Heart left ventricle (tissue), 16 donors: ENCODE measurements at regions not wholly inside any gene's neighbourhood (a gene's known extent, or its start where the extent isn't known, plus 50 kb on each side); places are given as distances from the start of the nearest gene placed in this dataset.

Experiments
- ATAC-seq, 4 donors: fragments of 200-7000 bp; cut with Tn5 transposase; one replicate each; pipeline ENCODE4 v1.9.1; 2020 to 2022; ENCODE audit warnings: moderate library complexity in 4 of 4, mild to moderate bottlenecking in 3 of 4, moderate number of reproducible peaks in 1 of 4
- DNase-seq, 5 donors: peaks; one replicate each; pipeline ENCODE4 v3.0.0-alpha.2; 2020
- H3K27ac ChIP-seq, 12 donors: fragments of 200-600 bp; sonication (generic) in 4 of 12; one replicate each; pipeline versions ENCODE4 v1.5.0 to v1.8.0; 2016 to 2022; ENCODE audit warnings: mild to moderate bottlenecking in 2 of 12
- H3K27me3 ChIP-seq, 9 donors: fragments of 200-600 bp; sonication (generic) in 2 of 9; one replicate each; pipeline versions ENCODE4 v1.5.1 to v1.8.0; 2016 to 2022; ENCODE audit warnings: mild to moderate bottlenecking in 3 of 9
- H3K36me3 ChIP-seq, 9 donors: fragments of 200-600 bp; sonication (generic) in 2 of 9; one replicate each; pipeline versions ENCODE4 v1.5.0 to v1.8.0; 2018 to 2022; ENCODE audit warnings: mild to moderate bottlenecking in 2 of 9
- H3K4me1 ChIP-seq, 12 donors: fragments of 200-600 bp; sonication (generic) in 4 of 12; one replicate each; pipeline versions ENCODE4 v1.5.0 to v1.8.0; 2016 to 2022; ENCODE audit warnings: mild to moderate bottlenecking in 3 of 12
- H3K4me3 ChIP-seq, 12 donors: fragments of 200-600 bp; sonication (generic) in 4 of 12; one replicate each; pipeline versions ENCODE4 v1.5.0 to v1.8.0; 2017 to 2022; ENCODE audit warnings: mild to moderate bottlenecking in 9 of 12, moderate library complexity in 4 of 12
- H3K9me3 ChIP-seq, 12 donors: fragments of 200-600 bp; sonication (generic) in 4 of 12; one replicate each; pipeline versions ENCODE4 v1.5.0 to v1.8.0; 2016 to 2022; ENCODE audit warnings: mild to moderate bottlenecking in 1 of 12
- POLR2A ChIP-seq, 2 donors: fragments of 450-650 bp; IDR thresholded peaks; one replicate each; pipeline ENCODE4 v1.6.1; 2017; ENCODE audit warnings: antibody characterized with exemption in 2 of 2, mild to moderate bottlenecking in 2 of 2, moderate library complexity in 2 of 2
- WGBS, 4 donors: extraction: QIAGEN DNeasy Blood & Tissue Kit in 2 of 4; methylation state at CpG; one replicate each; pipeline versions ENCODE4 v1.1.5 to v1.1.7; 2013 to 2018; 5-methylcytosine and 5-hydroxymethylcytosine counted together
- intact Hi-C, 10 donors: fragments of 100-400 bp; cut with DNase I; formaldehyde crosslinking; loops; one replicate each; pipeline versions ENCODE4 v1.11.1 to v1.14.2; 2022
- TF ChIP-seq, protein P1 (sequence below), 12 donors: fragments of 200-600 bp; sonication (generic) in 4 of 12; IDR thresholded peaks; one replicate each; pipeline versions ENCODE4 v1.5.0 to v1.8.0; 2018 to 2022; ENCODE audit warnings: antibody characterized with exemption in 12 of 12, mild to moderate bottlenecking in 5 of 12
- donor health status: ischemic (EF 13 %, LVEDD 7.1; RV severe dilation, severe dysfunction).
- donor health status: healthy with polysubstance abuse.
- donor health status: DM: no; HTN: yes; CAD: no.
- donor health status: DM: no; HTN: no; CAD: no.
- donor health status: ischemic (EF 25% LVEDD 6.9; RV normal size, moderate dysfunction).
- donor health status: ischemic (EF 25% LVEDD 5.7; RV mildly dilated, moderate dysfunction).
- donor health status: healthy.
- donor health status: DM: yes; HTN: yes; CAD: no.
- donor health status: ischemic (EF 35%, LVEDD 5.7; RV mildly dilated, moderate dysfunction).
- donor health status: nonischemic (EF 11% LVEDD 7.7; RV severe dilation, severe dysfunction).
- donor health status: DM: yes; HTN: yes; CAD: no.
- donor health status: PGD.
- donor health status: ischemic (EF 29% LVEDD 5.4; RV normal size, mild dysfunction).
- donor health status: nonischemic (EF 23%, LVEDD 6.1; RV moderate dilation, normal function).

DNA sequence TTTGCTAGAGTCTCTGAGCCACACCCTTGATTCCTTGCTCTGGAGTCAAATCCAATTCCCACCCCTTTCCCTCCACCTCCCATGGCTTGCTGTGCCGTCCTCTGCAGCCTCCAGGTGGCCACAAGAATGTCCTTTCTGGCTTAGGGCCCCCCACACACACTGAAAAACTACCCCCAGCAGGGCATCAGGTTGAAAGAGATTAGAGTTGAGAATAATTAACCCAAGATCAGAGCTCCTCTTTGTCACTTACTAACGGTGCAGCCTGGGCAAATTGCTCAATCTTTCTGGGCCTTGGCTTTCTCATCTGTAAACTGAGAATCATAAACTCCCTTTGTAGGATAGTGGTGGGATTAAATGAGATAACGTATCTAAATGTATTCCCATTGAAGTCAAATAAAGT lies 78.5 kb downstream of the MRPL46 start:
- H3K27me3 ChIP-seq, result no peaks in the 10 kb centered on the region
- H3K36me3 ChIP-seq, result no peaks in the 10 kb centered on the region
- no peak overlapping the region for H3K4me3 ChIP-seq
- ATAC-seq, result no peak
- no peak overlapping the region for H3K27ac ChIP-seq
- 49 to 76% (median 65%) methylated on average over 3 of the region's 3 CpGs for WGBS, 4 donors
- H3K9me3 ChIP-seq, result no peaks in the 10 kb centered on the region
- intact Hi-C loops, result no loop called here
- H3K4me1 ChIP-seq, result peaks cover 0 to 3% (median 0%) of the 10 kb centered on the region in 12 donors
- DNase-seq, result no peak
- TF ChIP-seq, protein P1, sequence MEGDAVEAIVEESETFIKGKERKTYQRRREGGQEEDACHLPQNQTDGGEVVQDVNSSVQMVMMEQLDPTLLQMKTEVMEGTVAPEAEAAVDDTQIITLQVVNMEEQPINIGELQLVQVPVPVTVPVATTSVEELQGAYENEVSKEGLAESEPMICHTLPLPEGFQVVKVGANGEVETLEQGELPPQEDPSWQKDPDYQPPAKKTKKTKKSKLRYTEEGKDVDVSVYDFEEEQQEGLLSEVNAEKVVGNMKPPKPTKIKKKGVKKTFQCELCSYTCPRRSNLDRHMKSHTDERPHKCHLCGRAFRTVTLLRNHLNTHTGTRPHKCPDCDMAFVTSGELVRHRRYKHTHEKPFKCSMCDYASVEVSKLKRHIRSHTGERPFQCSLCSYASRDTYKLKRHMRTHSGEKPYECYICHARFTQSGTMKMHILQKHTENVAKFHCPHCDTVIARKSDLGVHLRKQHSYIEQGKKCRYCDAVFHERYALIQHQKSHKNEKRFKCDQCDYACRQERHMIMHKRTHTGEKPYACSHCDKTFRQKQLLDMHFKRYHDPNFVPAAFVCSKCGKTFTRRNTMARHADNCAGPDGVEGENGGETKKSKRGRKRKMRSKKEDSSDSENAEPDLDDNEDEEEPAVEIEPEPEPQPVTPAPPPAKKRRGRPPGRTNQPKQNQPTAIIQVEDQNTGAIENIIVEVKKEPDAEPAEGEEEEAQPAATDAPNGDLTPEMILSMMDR (IDR thresholded peaks at IDR 0.05), result no peak
- no peak for TF ChIP-seq POLR2A (IDR thresholded peaks at IDR 0.05)

DNA sequence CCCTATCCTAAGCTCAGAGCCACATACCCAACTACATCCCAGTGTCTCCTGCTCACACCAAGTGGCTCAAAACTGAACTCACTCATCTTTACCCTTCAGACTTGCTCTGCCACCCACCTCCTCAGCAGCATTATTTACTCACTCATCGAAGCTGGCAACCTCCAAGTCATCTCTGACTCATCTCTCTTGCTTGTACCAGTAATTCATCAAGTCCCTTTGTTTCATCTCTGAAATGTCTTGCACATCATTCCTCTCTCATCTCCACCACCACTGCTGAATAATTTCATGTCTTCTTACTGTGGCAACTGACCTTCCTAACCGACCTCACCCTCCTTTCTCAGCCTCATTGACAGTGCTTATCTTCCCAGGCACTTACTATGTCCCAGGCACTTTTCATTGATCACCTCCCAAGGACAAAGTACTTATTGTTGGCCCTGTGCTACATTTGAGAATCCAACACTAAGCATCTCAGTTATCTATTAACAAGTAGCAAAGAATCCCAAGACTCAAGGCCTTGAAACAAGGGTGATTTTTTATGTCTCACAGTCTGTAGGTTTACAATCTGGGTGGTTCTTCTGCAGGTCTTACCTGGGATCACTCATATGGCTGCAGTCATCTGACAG lies 82.0 kb downstream of the MRPL46 start:
- intact Hi-C loops, result no loop called here
- H3K27ac ChIP-seq, result no peak overlapping the region
- 41 to 45% (median 41%) methylated on average over 2 of the region's 2 CpGs for WGBS, 4 donors
- no peaks in the 10 kb centered on the region for H3K9me3 ChIP-seq
- DNase-seq (no peak), ATAC-seq (no peak)
- no peaks in the 10 kb centered on the region for H3K27me3 ChIP-seq
- H3K4me1 ChIP-seq, result peaks cover 0 to 17% (median 0%) of the 10 kb centered on the region in 12 donors
- TF ChIP-seq, protein P1 (IDR thresholded peaks at IDR 0.05), result no peak
- TF ChIP-seq POLR2A (IDR thresholded peaks at IDR 0.05), result no peak
- no peak overlapping the region for H3K4me3 ChIP-seq
- no peaks in the 10 kb centered on the region for H3K36me3 ChIP-seq

DNA sequence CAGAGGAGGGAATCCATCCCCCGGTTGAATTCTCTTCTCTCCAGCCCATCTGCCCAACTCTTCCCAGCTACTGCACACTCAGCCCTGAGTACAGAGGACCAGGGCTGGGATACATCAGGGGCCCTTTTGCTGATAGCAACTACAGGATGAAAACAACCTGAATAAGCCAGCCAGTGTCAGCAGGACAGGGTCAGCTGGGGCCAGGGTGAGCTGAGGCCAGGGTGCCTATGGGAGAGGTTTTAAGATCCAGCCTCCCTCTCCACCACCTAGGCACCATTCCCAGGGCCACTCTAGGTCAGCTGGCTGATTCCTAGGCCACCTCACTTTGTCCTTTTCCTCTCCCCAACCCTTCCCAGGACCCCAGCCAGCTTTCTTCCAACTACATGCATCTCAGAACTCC lies 83.8 kb downstream of the MRPL46 start:
- no peak for TF ChIP-seq POLR2A (IDR thresholded peaks at IDR 0.05)
- TF ChIP-seq, protein P1 (IDR thresholded peaks at IDR 0.05), result no peak
- peak in 2 of 4 donors; percentile 36 to 48 for ATAC-seq
- Histone ChIP-seq H3K4me3 (no peak overlapping the region), H3K27me3 (no peaks in the 10 kb centered on the region), H3K4me1 (peaks cover 0 to 17% (median 0%) of the 10 kb centered on the region in 12 donors), H3K27ac (no peak overlapping the region), H3K9me3 (no peaks in the 10 kb centered on the region), H3K36me3 (no peaks in the 10 kb centered on the region)
- WGBS, 4 donors, result 9 to 38% (median 36%) methylated on average over 1 of the region's 1 CpG
- DNase-seq, result peak in 1 of 5 donors; percentile 30
- intact Hi-C loops, result no loop called here

DNA sequence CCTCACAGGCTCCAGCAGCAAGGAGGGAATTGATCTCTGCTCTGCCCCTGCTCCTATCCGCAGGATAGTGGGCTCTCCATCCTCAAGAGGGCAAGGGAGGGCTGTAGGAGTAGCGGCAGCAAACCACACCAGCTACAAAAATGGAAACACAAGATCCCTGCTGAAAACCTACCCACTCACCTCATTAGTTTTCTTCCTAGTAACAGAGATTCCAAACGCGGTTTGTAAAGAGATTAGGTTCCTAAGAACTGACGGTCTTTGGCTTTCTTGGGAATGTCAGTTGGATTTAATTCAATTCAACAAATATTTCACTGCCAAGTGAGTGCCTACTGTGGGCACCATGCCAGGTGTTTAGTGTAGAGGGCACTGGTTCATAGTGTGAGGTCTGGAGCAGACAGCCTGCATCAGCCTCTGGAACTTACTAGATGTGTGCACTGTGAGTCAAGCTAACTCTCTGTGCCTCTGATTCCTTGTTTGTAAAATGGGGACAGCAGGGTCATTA lies 84.7 kb downstream of the MRPL46 start:
- Histone ChIP-seq H3K27ac (no peak overlapping the region), H3K4me1 (peaks cover 0 to 17% (median 0%) of the 10 kb centered on the region in 12 donors), H3K27me3 (no peaks in the 10 kb centered on the region), H3K9me3 (no peaks in the 10 kb centered on the region), H3K4me3 (no peak overlapping the region), H3K36me3 (no peaks in the 10 kb centered on the region)
- intact Hi-C loops, result no loop called here
- no peak for DNase-seq
- 22 to 43% (median 31%) methylated on average over 5 of the region's 5 CpGs for WGBS, 4 donors
- ATAC-seq, result no peak
- TF ChIP-seq POLR2A (IDR thresholded peaks at IDR 0.05), result no peak
- TF ChIP-seq, protein P1 (IDR thresholded peaks at IDR 0.05), result no peak
